GM18498 (cell line): ENCODE measurements at regions not wholly inside any gene's neighbourhood (a gene's known extent, or its start where the extent isn't known, plus 50 kb on each side); places are given as distances from the start of the nearest gene placed in this dataset.
A peak's percentile ranks its signal among the peaks of the same experiment; 100 is the strongest.

Experiments used
- ATAC-seq: cut with Tn5 transposase; IDR thresholded peaks from one replicate; pipeline ENCODE4 v1.9.1; 2021; ENCODE audit warnings: mild to moderate bottlenecking, moderate library complexity; ENCODE audit not compliant: unreplicated experiment

DNA sequence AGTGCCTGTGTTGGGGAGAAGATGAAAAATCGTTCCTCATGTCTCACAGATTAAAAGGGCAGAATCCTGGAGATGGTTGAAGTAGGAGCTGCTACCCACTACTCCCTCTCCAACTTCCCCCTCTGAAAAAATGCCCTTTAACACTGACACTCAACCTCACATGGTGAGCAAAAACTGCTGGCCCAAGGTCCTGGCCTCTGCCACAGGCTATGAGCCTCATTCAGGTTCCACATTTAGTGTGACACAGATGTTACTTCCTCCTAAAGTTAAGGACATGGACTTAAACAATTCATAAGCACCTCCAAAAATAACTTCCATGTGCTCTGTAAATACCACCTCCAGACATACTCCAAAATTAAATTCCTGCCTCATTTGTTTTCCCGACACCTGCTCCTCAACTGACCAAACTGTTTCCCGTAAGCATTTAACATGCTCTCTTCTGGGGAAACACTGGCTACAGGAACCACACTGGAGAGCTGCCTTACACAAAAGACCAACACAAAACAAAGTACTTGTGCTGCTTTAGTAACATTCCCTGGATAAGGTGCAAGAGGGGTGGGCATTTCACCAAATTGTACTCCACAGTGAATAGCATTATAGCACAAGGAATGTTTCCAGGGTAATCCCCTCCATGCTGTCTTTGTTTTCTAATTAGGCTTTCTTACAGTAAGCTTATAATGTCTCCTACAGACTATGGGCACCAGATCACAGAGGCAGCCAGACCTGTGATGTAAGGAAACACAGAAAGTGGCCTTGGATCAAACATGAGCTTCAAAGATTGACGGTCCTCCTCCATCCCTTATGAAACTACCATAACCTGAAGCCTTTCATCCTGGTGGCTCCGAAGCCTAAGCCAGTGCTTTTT lies 57.0 kb downstream of the PHLDA1 start:
- no peak for ATAC-seq

DNA sequence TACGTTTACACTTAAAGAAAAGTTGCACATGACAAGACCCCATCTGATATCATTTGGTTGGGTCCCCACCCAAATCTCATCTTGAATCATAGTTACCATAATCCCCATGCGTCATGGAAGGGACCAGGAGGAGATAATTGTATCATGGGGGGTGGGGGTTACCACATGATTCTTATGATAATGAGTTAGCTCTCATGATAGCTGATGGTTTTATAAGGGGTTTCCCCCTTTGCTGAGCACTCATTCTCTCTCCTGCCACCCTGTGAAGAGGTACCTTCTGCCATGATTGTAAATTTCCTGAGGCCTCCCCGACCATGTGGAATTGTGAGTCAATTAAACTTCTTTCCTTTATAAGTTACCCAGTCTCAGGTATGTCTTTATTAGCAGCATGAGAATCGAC lies 60.3 kb downstream of the PHLDA1 start:
- no peak for ATAC-seq

DNA sequence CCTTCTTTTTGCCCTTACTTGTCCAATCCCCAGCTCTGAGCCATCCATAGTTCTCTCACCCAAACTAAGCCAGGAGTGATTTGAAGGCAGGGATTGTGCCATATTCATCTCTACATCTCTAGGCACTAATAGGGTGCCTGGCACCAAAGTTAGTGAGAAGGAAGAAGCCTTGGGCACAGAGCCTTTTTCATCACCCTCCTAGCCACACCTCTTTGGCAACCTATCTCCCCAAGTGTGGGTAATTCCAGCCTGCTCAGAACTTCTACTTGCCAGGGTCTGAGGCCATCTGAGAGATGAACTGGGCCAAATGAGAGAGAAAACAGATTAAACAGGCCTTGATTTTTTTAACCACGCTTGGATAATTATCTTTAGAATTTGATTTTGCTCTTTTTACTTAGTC lies 61.3 kb downstream of the PHLDA1 start:
- no peak for ATAC-seq

DNA sequence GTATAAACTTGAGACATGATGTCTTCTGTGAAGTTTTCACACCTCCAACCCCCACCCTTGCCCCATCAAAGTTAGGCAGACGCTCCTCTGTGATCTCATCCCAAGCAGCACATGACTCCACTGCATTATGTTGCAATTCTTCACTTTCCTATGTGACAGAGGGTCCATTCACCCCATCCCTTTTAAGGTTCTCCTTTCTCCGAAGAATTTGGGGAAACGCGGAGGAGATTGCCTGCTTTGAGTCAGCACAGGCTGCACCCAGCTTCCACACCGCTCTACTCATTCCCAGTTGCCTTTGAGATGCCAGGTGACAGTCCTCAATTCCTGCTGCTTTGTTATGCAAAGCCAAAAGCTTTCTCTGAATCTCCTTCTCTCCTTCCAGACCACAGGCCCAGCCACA lies 61.8 kb downstream of the PHLDA1 start:
- no peak for ATAC-seq

DNA sequence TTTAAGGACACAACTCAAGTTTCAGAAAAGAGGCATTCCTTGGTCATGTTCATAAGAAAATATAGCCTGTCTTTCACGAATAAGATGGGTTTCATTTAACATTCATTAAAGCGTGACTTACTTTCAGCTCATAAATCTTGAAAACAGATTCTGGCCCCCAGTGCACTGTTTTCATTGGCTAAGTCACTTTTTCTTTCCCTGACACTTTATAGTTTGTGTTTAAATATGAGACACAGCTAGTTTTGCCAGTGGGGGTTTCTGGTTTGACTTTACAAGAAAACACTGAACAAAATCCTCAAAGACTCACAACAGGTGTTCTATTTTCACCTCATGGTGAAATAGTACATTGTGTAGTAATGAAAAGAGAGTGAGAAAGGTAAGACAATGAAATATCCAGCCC lies 65.9 kb downstream of the PHLDA1 start:
- no peak for ATAC-seq

DNA sequence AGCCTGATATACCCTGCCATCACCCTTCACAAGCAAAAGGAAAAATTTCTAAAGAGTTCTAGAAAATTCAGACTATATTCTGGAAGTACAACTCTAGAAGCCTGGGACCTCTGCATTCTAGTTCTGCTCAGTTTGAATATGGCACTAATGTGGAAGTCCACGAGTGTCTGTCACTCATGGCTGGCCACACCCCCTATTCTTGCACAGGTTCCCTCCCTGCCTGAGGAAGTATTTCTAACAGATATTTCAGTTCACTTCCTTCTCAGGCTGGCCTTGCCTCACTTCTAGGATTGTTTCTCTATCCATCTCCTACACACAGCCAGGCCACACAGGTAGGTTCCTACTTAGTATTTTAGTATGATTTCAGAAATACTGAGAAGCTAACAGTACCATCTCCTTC lies 67.4 kb downstream of the PHLDA1 start:
- peak; percentile 57 for ATAC-seq

DNA sequence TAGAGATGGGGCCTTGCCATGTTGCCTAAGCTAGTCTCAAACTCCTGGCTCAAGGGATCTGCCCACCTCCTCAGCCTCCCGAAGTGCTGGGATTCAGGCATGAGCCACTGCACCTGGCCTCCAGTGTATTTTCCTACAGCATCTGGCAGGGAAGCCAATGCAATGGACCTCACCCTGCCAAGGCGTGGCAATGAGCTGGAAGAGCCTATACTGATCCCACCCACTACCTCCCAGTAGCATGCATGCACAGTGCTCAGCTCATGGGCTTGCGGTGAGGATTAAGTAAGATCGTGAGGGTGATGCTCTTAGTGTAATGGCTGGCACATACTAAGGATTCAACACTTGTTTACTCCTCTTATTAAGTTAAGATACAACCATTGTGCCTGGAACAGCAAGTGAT lies 69.7 kb downstream of the PHLDA1 start:
- ATAC-seq, result no peak

DNA sequence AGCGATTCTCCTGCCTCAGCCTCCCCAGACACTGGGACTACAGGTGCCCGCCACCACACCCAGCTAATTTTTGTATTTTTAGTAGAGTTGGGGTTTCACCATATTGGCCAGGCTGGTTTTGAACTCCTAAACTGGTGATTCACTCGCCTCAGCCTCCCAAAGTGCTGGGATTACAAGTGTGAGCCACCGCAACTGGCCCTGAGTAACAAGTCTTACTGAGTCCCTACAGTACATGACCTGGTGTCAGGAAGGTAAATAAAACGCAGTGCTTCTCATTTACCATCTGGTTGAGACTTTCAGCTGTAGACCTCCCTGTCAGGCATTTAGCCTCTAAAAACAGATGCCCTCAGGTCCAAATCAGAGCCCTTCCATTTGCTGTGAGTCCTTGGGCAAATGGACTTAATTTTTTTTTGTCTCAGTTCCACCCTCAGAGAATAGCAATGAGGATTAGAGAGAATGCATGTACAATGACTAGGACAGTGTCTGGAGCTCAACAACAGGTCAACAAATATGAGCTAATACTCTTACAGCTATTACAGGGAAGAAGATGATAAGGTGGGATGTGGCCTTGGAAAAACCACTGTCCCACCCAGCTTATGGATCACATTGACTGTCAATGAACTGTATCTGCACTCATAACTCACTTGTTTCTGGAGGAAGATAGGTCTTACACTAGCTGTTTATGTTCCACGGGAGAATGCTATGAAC lies 70.5 kb downstream of the PHLDA1 start:
- no peak for ATAC-seq

DNA sequence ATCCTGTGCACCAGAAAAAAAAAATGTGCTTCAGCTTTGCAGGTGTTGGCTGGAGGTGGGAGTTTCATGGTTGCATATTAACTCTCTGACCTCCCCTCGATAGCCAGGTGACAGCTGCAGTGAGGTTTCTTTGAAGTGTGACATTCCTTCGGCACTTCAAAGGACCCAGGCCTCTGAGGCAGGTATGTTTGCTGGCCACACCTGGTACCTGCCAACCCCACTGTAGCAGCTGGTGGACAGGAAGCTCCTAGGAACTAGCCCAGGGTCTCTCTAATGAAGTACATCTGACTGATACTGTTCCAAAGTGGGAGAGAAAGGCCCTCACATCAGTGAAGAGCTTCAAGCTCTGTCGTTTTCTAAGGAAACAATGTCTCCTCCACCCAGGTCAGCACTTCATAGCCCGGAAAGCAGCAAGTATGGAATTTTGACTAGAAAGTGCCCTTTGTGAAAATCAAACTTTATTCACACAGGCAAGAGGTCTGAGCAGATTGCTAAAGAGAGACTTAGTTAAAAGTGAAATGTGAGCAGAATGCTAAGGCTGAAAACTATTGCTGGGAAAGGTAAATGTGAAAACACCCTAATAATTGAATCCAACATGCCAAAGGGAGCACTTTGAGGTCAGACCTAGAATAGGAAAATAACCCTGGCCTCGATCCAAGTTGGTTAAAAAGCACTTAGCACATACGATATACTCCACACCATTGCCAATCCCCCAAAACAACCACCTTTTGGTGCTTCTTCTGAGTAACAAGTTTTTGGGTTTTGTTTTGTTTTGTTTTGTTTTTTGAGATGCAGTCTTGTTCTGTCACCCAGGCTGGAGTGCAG lies 71.3 kb downstream of the PHLDA1 start:
- ATAC-seq, result no peak

DNA sequence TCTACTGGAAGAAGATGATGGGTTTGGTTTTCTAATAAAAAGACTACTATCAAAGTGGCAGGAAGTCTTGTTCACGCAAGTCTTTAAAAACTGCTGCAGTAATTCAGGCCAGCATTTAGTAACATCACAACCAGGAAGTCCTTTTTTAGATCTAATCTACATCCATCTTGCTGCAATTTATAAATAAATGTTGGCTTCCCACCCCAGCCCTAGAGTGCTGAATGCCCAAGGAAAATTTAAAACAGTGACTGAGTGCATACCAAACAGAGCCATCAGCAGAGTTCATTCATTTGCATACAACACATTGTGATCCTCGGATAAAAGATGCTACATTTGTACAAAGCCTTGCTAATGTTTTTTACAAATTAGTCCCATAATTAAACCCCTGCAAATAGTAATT lies 72.1 kb downstream of the PHLDA1 start:
- ATAC-seq, result no peak

DNA sequence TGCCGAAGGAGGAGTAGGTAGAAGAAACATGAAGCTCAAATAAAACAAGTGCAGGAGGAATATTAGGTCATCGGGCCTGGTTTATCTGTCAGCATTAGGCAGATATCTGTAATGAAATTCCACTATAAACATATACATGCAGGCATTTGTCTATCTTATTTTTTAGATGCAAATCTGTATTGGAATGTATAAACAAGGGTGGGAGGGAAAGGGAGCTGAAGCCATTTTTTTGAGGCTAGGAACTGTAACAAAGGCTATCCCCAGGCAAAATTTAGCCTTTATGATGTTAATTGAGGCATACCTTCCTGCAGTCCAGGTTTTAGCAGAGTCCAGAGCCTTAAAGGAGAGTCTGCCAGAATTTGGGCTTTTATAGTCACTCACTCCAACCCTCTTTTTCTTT lies 72.5 kb downstream of the PHLDA1 start:
- ATAC-seq, result no peak

DNA sequence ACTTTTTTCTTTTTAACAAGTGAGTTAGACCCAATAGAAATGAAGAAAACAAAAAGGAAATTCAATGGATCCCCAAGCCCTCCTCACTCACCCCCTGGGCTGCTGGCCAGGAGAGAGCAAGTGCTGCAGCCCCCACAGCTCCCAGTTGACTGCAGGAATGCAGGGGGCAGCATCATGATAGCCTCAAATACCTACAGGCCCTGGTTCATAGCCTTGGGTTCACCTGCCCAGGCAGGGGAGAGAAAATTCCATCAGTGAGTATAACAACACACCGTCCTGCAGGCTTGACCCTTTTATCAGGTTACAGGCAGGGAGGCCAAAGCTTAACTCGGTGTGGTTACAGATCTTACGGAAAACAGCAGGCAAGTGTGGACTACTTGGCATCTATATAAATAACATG lies 76.3 kb downstream of the PHLDA1 start:
- no peak for ATAC-seq

DNA sequence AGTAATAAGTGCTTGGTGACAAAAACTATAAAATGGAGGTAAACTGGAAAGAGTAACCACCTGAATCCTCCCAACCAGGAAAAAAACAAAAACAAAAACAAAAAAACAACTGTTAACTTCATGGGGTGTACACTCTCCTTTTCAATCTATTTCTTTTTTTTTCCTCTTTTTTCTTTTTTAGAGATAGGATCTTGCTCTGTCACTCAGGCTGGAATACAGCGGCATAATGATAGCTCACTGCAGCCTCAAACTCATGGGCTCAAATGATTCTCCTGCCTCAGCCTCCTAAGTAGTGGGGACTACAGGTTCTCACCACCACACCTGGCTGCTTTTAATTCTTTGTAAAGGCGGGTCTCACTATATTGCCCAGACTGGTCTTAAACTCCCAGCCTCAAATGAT lies 76.8 kb downstream of the PHLDA1 start:
- ATAC-seq, result no peak

DNA sequence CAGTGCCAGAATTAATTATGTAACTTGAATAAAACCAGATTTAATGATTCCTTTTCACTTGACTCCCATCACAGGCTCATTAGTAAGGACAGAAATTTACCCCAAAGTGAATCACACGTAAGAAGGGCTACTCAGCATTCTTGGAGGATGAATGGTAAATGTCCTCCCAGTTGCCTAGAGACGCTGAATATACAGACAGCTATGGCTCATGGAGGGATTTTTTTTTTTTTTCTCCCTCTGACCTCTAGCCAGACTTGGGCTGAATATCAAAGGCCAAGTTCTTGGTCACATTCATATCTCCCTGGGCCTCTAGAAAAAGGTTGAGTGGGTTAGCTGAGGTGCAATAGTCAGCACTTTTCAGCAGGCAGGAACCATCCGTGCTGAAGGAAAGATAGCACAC lies 77.5 kb downstream of the PHLDA1 start:
- no peak for ATAC-seq

DNA sequence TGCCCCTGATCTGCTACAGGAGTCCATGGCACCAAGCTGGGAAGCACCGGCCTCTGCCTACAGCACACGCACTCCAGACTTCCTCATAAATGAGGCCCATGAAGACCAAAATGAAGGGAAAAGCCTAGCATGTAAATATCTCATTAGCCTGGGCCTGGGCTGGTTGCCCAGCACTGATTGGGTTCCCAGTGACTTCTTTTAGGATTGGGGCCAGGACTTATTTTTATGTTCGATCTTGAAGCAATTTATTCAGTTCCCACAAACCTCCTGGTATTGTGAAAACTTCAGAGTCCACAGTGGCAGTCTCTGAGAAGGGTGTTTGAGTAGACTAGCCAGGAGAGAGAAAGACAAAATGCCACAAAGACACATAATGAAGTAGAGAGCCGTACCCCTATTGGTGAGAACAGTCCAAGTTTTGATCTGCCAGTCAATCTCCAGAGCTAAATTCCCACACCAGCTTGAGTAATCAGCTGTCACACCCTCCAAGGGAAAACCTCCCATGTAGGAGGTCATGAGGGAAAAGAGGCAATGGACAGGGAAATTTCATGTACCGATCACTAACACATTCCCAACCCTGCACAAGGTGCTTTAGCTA lies 78.2 kb downstream of the PHLDA1 start:
- no peak for ATAC-seq

DNA sequence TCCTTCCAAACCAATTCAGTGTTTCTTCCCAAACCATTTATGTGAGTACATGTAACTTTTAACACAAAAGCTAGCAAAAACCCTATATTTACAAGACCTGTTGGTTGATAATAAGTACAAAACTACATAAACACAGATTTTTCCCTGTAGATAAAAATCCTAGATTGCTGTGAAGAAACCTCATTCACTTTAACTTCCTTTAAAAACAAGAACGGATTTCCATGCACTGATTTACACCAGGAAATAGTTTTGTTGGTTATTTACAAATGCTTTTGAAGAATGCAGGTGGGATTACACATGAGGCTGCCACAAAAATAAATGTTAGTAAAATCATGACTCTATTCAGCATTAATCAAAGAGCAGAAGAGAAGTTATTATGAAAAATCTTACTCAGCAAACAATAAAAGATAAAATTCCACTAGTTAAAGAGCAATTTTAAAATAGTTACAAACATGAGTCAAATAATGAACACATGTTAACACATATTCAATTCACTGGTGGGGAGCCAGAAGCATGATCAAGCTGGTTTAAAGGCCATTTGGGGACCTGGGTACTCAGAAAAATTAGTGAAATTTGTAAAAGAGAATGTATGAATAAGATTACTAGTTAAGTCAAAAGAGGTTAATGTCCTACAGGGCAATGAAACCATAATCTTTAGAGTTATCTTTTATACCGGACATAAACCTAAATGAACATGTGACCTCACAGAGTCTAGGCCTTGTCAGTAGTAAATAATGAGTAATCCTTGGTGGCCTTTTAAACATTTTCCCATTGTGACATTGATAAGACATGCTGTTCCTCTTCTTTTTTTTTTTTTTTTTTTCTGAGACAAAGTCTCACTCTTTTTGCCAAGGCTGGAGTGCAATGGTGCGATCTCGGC lies 79.9 kb downstream of the PHLDA1 start:
- ATAC-seq, result no peak

DNA sequence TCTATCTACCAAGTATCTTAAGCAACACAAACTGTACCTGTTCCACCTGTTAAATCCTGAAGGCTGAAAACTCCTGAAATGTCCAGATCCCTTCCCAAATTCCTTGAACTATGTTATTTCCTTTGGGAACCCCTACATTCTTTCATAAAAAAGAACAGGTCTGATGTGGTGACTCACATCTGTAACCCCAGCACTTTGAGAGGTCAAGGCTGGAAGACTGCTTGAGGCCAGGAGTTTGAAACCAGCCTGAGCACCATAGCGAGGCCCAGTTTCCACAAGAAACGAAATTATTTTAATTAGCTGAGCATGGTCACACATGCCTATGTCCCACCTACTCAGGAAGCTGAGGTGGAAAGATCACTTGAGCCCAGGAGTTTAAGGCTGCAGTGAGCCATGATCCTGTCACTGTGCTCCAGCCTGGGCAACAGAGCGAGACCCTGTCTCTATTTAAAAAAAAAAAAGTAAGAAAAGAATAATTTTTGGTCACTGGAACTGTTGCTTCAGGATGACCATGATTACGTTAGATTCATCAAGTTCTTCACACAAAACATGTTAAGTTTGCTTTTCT lies 84.3 kb downstream of the PHLDA1 start:
- no peak for ATAC-seq

DNA sequence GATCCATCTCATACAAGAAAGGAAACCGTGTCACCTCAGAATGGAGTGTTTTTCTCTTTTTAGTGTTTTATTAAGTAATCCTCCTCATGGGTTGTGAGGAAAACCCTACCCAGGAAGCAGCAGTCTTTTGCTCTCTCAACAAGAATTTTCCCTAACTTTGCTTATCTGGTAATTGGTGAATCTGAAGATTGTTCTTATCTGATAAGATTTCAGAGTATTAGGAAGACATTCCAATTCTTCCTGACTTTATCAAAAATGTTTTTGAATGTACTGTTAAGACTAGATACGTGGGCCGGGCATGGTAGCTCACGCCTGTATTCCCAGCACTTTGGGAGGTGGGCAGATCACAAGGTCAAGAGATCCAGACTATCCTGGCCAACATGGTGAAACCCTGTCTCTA lies 86.0 kb downstream of the PHLDA1 start:
- ATAC-seq, result no peak

DNA sequence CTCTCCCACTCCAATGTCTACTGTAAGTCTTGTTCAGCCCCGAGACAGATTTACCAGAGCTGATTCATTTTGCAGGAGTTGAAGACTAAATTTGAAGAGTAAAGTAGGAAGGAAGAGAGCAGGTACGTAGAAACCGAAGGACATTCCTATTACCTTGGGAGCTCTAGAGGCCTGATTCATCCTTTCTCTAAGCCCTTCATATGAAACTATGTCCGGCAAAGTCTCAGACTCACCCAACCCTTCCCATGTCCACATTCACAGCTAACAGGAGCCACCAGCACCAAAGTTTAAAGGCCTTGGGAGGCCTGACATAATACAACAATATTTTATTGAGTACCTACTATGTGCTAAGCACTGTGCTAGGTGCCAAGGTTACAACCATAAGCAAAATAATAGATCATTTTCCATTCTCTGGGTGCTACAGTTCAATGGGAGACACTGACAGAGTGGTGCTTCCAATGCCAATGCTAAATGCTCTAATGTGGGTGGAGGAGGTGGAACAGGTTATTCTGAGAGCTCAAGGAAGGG lies 86.6 kb downstream of the PHLDA1 start:
- ATAC-seq, result no peak
